HepG2 (cell line): ENCODE measurements at regions not wholly inside any gene's neighbourhood (a gene's known extent, or its start where the extent isn't known, plus 50 kb on each side); places are given as distances from the start of the nearest gene placed in this dataset.

Experiments
- ATAC-seq: fragments of 200-7000 bp; cut with Tn5 transposase; 3 replicates; pipeline ENCODE4 v1.9.1; 2020; ENCODE audit warnings: mild to moderate bottlenecking, moderate library complexity
- BruUV-seq: library from RNA; stranded (reverse); fragments of 400-500 nt; replicated peaks from 2 replicates; lab custom pipeline; 2021; lab: Mats Ljungman, UMichigan
- CTCF ChIA-PET: fragments of 300-600 bp; formaldehyde crosslinking; extraction: SDS; loops from one replicate; lab custom pipeline; 2021; ENCODE audit warnings: low total read pairs, inconsistent platforms, low intra/inter-chr PET ratio; lab: Yijun Ruan, JAX
- POLR2A ChIA-PET: fragments of 350-600 bp; sonication (Branson Sonifier 250); formaldehyde crosslinking; loops from one replicate; lab custom pipeline; 2020; ENCODE audit warnings: antibody characterized with exemption, inconsistent platforms; lab: Yijun Ruan, JAX
- DNase-seq: peaks from one replicate; pipeline ENCODE4 v3.0.0-alpha.2; 2015; ENCODE audit warnings: low spot score
- FAIRE-seq: peaks from 3 replicates; lab custom pipeline; 2011; peaks lifted over from hg19 to GRCh38; lab: Jason Lieb, UNC
- H2AFZ ChIP-seq: one replicate; pipeline ENCODE4 v1.6.1; 2011; ENCODE audit warnings: low read length, inconsistent platforms
- H3K27ac ChIP-seq: fragments of 300-600 bp; 3 replicates; pipeline ENCODE4 v1.8.0; 2011; ENCODE audit warnings: mixed run types, mild to moderate bottlenecking, mixed read lengths, low read length, inconsistent platforms; ENCODE audit not compliant: insufficient read depth; ENCODE audit errors: extremely low read length
- H3K27me3 ChIP-seq, 2 experiments: fragments of 200-600 bp in 1 of 2; 2 replicates in 1 of 2; 3 replicates in 1 of 2; pipeline versions ENCODE4 v1.6.0 to v1.8.0; 2011; ENCODE audit warnings: low read length in 2 of 2, mild to moderate bottlenecking in 2 of 2, moderate library complexity in 2 of 2, inconsistent platforms in 1 of 2; ENCODE audit not compliant: insufficient read depth in 2 of 2, control insufficient read depth in 1 of 2
- H3K36me3 ChIP-seq, 2 experiments: fragments of 200-600 bp in 1 of 2; replicated peaks in 1 of 2; 2 replicates in 1 of 2; 3 replicates in 1 of 2; pipeline versions ENCODE4 v1.5.1 to v1.8.0; 2011; ENCODE audit warnings: low read length in 2 of 2, inconsistent platforms in 1 of 2; ENCODE audit not compliant: insufficient read depth in 2 of 2, control insufficient read depth in 1 of 2
- H3K4me1 ChIP-seq: 2 replicates; pipeline ENCODE4 v1.5.1; 2012; ENCODE audit warnings: low read length, inconsistent platforms; ENCODE audit not compliant: insufficient read depth
- H3K4me2 ChIP-seq: 2 replicates; pipeline ENCODE4 v1.6.0; 2011; ENCODE audit warnings: low read depth, low read length, inconsistent platforms
- H3K4me3 ChIP-seq, 3 experiments: fragments of 200-600 bp in 1 of 3; sonication (generic), shearing (Covaris generic) in 1 of 3; replicated peaks in 1 of 3; 2 replicates each; pipeline ENCODE4 v1.5.1; 2011 to 2016; ENCODE audit warnings: low read length in 3 of 3, inconsistent platforms in 2 of 3, low read depth in 2 of 3, mild to moderate bottlenecking in 2 of 3, control low read depth in 1 of 3, mixed read lengths in 1 of 3; ENCODE audit not compliant: insufficient read depth in 1 of 3
- H3K79me2 ChIP-seq: one replicate; pipeline ENCODE4 v1.6.1; 2011; ENCODE audit warnings: low read length, inconsistent platforms; ENCODE audit not compliant: insufficient read depth
- H3K9ac ChIP-seq: 2 replicates; pipeline ENCODE4 v1.6.0; 2011; ENCODE audit warnings: mild to moderate bottlenecking, low read depth, low read length, inconsistent platforms; ENCODE audit not compliant: insufficient read depth
- H3K9me3 ChIP-seq: 2 replicates; pipeline ENCODE4 v1.5.1; 2012; ENCODE audit warnings: mild to moderate bottlenecking, low read length
- H4K20me1 ChIP-seq: 2 replicates; pipeline ENCODE4 v1.6.0; 2011; ENCODE audit warnings: inconsistent platforms, mild to moderate bottlenecking, low read length, moderate library complexity; ENCODE audit not compliant: insufficient read depth
- GZF1 ChIP-seq: sonication (generic); formaldehyde crosslinking; IDR thresholded peaks from 2 replicates; pipeline ENCODE4 v1.5.1; 2020; ENCODE audit warnings: mild to moderate bottlenecking, missing genetic modification reagents
- RBM39 ChIP-seq: fragments of 200-400 bp; formaldehyde crosslinking; IDR thresholded peaks from one replicate; pipeline ENCODE4 v1.6.1; 2018; ENCODE audit warnings: antibody characterized with exemption, mild to moderate bottlenecking, low read depth, low read length; ENCODE audit not compliant: poor library complexity, severe bottlenecking
- RFX3 ChIP-seq: IDR thresholded peaks from 2 replicates; pipeline ENCODE4 v1.6.1; 2016; ENCODE audit warnings: missing biosample characterization, missing genetic modification reagents
- SIX1 ChIP-seq: sonication (generic); formaldehyde crosslinking; IDR thresholded peaks from 2 replicates; pipeline ENCODE4 v1.4.0; 2020; ENCODE audit warnings: missing genetic modification reagents, borderline replicate concordance
- SPEN ChIP-seq: sonication (generic); formaldehyde crosslinking; IDR thresholded peaks from 2 replicates; pipeline ENCODE4 v1.5.1; 2020; ENCODE audit warnings: low read depth, mild to moderate bottlenecking, missing genetic modification reagents
- U2AF2 ChIP-seq: fragments of 200-400 bp; formaldehyde crosslinking; IDR thresholded peaks from 2 replicates; pipeline ENCODE4 v1.6.1; 2017; ENCODE audit warnings: low read depth, mild to moderate bottlenecking, low read length
- ZNF549 ChIP-seq: sonication (generic); formaldehyde crosslinking; IDR thresholded peaks from 2 replicates; pipeline ENCODE4 v1.5.0; 2020; ENCODE audit warnings: missing genetic modification reagents
- WGBS: methylation state at CpG from one replicate; pipeline ENCODE4 v1.1.6; 2017; ENCODE audit warnings: low lambda C conversion rate; 5-methylcytosine and 5-hydroxymethylcytosine counted together
- in situ Hi-C: cut with HindIII; loops from 2 replicates; pipeline ENCODE4 v1.10.0; 2017; ENCODE audit warnings: low pct_unique_long_range_greater_than_20kb; ENCODE audit not compliant: extremely low pct_ligation_motif_present
- intact Hi-C: fragments of 100-400 bp; cut with micrococcal nuclease; formaldehyde crosslinking; loops from one replicate; pipeline ENCODE4 v1.10.0; 2022; ENCODE audit not compliant: unreplicated experiment
- TF ChIP-seq, protein P1 (sequence below), 2 experiments: sonication (generic) in 1 of 2; formaldehyde crosslinking in 1 of 2; IDR thresholded peaks; 2 replicates each; pipeline versions ENCODE4 v1.4.0 to v1.6.1; 2016 to 2020; ENCODE audit warnings: borderline replicate concordance in 1 of 2, low read depth in 1 of 2, mild to moderate bottlenecking in 1 of 2, missing genetic modification reagents in 1 of 2
- TF ChIP-seq, protein P2 (sequence below): IDR thresholded peaks from 2 replicates; pipeline ENCODE4 v1.6.1; 2012; ENCODE audit warnings: inconsistent platforms
- TF ChIP-seq, protein P3 (sequence below): sonication (generic); formaldehyde crosslinking; IDR thresholded peaks from 2 replicates; pipeline ENCODE4 v1.5.0; 2020; ENCODE audit warnings: mild to moderate bottlenecking, low read depth, missing genetic modification reagents, borderline replicate concordance
- TF ChIP-seq, protein P4 (sequence below): IDR thresholded peaks from 2 replicates; pipeline ENCODE4 v1.6.1; 2016

DNA sequence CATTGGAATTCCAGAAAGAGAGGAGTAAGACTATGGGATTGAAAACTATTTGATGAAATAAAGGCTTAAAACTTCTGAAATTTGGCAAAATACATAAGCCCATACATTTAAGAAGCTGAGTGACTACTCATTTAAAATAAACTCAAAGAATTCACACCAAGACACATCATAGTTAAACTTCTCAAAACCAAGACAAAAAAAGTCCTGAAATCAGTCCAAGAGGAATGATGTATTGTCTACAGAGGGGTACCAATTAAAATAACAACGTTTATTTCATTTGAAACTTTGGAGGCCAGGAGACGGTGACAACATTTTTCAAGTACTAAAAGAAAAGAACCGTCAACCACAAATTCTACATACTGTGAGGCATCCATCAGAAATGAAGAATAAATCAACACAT, 841.4 kb upstream of the MAP3K7 start:
- Histone ChIP-seq H2AFZ (no peak overlapping the region), H4K20me1 (no peaks in the 10 kb centered on the region), H3K4me2 (no peak overlapping the region), H3K27ac (no peak overlapping the region), H3K9me3 (no peaks in the 10 kb centered on the region), H3K4me1 (no peaks in the 10 kb centered on the region), H3K27me3 (no peaks in the 10 kb centered on the region), H3K4me3 (no peak overlapping the region), H3K79me2 (no peaks in the 10 kb centered on the region), H3K36me3 (no peaks in the 10 kb centered on the region), H3K9ac (no peak overlapping the region)
- in situ Hi-C loops (no loop called here), intact Hi-C loops (no loop called here)
- ATAC-seq: no peak
- ChIA-PET CTCF (no interaction called here), POLR2A (no interaction called here)
- no peak for DNase-seq
- no TSS peak for BruUV-seq
- FAIRE-seq: no peak
- TF ChIP-seq, protein P1, sequence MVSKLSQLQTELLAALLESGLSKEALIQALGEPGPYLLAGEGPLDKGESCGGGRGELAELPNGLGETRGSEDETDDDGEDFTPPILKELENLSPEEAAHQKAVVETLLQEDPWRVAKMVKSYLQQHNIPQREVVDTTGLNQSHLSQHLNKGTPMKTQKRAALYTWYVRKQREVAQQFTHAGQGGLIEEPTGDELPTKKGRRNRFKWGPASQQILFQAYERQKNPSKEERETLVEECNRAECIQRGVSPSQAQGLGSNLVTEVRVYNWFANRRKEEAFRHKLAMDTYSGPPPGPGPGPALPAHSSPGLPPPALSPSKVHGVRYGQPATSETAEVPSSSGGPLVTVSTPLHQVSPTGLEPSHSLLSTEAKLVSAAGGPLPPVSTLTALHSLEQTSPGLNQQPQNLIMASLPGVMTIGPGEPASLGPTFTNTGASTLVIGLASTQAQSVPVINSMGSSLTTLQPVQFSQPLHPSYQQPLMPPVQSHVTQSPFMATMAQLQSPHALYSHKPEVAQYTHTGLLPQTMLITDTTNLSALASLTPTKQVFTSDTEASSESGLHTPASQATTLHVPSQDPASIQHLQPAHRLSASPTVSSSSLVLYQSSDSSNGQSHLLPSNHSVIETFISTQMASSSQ (IDR thresholded peaks at IDR 0.05; ENCODE audit: low read depth): no peak
- TF ChIP-seq, protein P1 (CRISPR knock-in tag; IDR thresholded peaks at IDR 0.05; ENCODE audit: borderline replicate concordance): no peak
- WGBS: 11% methylated on average over 3 of the region's 3 CpGs

DNA sequence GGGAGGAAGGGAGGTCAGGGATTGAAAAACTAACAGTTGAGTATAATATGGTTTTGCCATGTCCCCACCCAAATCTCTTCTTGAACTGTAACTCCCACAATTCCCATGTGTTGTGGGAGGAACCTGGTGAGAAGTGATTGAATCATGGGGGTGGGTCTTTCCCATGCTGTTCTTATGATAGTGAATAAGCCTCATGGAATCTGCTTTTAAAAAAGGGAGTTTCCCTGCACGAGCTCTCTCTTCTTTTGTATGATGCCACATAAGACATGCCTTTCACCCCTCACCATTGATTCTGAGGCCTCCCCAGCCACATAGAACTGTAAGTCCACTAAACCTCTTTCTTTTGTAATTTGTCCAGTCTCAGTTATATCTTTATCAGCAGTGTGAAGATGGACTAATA, 833.4 kb upstream of the MAP3K7 start:
- Histone ChIP-seq H3K4me3 (no peak overlapping the region), H3K27me3 (no peaks in the 10 kb centered on the region), H3K36me3 (no peaks in the 10 kb centered on the region), H3K9me3 (peaks cover 51% of the 10 kb centered on the region), H3K79me2 (no peaks in the 10 kb centered on the region), H2AFZ (no peak overlapping the region), H3K27ac (no peak overlapping the region), H3K4me2 (no peak overlapping the region), H3K9ac (no peak overlapping the region), H3K4me1 (no peaks in the 10 kb centered on the region), H4K20me1 (no peaks in the 10 kb centered on the region)
- WGBS: 0% methylated on average over 1 of the region's 1 CpG
- ChIA-PET POLR2A (no interaction called here), CTCF (no interaction called here)
- FAIRE-seq (no peak), ATAC-seq (no peak), DNase-seq (no peak)
- intact Hi-C loops (no loop called here), in situ Hi-C loops (no loop called here)
- BruUV-seq: no TSS peak
- TF ChIP-seq, protein P2, sequence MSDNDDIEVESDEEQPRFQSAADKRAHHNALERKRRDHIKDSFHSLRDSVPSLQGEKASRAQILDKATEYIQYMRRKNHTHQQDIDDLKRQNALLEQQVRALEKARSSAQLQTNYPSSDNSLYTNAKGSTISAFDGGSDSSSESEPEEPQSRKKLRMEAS: no peak
- TF ChIP-seq GZF1 (CRISPR knock-in tag): no peak
- TF ChIP-seq U2AF2: no peak
- no peak for TF ChIP-seq SPEN (CRISPR knock-in tag)
- no peak for TF ChIP-seq RBM39
- TF ChIP-seq SIX1: no peak
- TF ChIP-seq, protein P3, sequence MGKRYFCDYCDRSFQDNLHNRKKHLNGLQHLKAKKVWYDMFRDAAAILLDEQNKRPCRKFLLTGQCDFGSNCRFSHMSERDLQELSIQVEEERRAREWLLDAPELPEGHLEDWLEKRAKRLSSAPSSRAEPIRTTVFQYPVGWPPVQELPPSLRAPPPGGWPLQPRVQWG (CRISPR knock-in tag): no peak
- TF ChIP-seq RFX3 (CRISPR knock-in tag): no peak
- TF ChIP-seq, protein P4, sequence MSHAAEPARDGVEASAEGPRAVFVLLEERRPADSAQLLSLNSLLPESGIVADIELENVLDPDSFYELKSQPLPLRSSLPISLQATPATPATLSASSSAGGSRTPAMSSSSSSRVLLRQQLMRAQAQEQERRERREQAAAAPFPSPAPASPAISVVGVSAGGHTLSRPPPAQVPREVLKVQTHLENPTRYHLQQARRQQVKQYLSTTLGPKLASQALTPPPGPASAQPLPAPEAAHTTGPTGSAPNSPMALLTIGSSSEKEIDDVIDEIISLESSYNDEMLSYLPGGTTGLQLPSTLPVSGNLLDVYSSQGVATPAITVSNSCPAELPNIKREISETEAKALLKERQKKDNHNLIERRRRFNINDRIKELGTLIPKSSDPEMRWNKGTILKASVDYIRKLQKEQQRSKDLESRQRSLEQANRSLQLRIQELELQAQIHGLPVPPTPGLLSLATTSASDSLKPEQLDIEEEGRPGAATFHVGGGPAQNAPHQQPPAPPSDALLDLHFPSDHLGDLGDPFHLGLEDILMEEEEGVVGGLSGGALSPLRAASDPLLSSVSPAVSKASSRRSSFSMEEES: no peak
- no peak for TF ChIP-seq ZNF549 (CRISPR knock-in tag)
